ENCODE measurements at regions not wholly inside any gene's neighbourhood (a gene's known extent, or its start where the extent isn't known, plus 50 kb on each side); places are given as distances from the start of the nearest gene placed in this dataset.

DNA sequence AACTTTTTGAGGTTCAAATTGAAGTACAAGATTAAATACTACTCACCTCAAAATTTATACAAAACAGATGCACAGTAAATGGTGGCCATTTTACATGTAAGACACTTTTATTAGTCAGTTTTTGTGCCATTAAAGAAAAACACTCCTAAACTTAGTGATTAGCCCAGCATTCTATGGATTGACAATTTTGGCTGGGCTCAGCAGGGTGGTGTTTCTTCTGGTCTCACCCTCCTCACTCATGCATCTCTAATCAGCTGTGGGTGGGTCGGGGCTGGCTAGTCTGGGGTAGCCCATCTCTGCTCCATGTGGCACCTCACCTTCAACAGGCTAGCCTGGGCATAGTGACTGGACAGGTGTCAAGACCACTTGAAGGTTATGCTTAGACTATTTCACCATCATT lies 71.6 kb upstream of the BTBD3 start:
- TF ChIP-seq, protein P1, sequence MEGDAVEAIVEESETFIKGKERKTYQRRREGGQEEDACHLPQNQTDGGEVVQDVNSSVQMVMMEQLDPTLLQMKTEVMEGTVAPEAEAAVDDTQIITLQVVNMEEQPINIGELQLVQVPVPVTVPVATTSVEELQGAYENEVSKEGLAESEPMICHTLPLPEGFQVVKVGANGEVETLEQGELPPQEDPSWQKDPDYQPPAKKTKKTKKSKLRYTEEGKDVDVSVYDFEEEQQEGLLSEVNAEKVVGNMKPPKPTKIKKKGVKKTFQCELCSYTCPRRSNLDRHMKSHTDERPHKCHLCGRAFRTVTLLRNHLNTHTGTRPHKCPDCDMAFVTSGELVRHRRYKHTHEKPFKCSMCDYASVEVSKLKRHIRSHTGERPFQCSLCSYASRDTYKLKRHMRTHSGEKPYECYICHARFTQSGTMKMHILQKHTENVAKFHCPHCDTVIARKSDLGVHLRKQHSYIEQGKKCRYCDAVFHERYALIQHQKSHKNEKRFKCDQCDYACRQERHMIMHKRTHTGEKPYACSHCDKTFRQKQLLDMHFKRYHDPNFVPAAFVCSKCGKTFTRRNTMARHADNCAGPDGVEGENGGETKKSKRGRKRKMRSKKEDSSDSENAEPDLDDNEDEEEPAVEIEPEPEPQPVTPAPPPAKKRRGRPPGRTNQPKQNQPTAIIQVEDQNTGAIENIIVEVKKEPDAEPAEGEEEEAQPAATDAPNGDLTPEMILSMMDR (conservative IDR thresholded peaks at IDR 0.05; ENCODE audit: low read length) = no peak
- no peak for TF ChIP-seq EZH2phosphoT487 (IDR thresholded peaks at IDR 0.05; ENCODE audit: borderline replicate concordance)
